OCI-LY7 (cell line): ENCODE measurements at regions not wholly inside any gene's neighbourhood (a gene's known extent, or its start where the extent isn't known, plus 50 kb on each side); places are given as distances from the start of the nearest gene placed in this dataset.

Experiments used
- EZH2phosphoT487 ChIP-seq: fragments of 200-600 bp; sonication (generic); IDR thresholded peaks from 2 replicates; pipeline ENCODE4 v1.6.1; 2018; ENCODE audit warnings: low read depth, borderline replicate concordance, mild to moderate bottlenecking, mixed run types, antibody characterized with exemption, low read length, moderate library complexity, mixed read lengths
- TF ChIP-seq, protein P1 (sequence below): fragments of 200-600 bp; sonication (generic); conservative IDR thresholded peaks from 2 replicates; pipeline ENCODE4 v1.5.1; 2014; ENCODE audit warnings: mild to moderate bottlenecking, antibody characterized with exemption, low read length, moderate library complexity, mixed read lengths

GRCh38 chr17:5662409-5663085 is 78.2 kb upstream of the NLRP1 start:
- TF ChIP-seq, protein P1, sequence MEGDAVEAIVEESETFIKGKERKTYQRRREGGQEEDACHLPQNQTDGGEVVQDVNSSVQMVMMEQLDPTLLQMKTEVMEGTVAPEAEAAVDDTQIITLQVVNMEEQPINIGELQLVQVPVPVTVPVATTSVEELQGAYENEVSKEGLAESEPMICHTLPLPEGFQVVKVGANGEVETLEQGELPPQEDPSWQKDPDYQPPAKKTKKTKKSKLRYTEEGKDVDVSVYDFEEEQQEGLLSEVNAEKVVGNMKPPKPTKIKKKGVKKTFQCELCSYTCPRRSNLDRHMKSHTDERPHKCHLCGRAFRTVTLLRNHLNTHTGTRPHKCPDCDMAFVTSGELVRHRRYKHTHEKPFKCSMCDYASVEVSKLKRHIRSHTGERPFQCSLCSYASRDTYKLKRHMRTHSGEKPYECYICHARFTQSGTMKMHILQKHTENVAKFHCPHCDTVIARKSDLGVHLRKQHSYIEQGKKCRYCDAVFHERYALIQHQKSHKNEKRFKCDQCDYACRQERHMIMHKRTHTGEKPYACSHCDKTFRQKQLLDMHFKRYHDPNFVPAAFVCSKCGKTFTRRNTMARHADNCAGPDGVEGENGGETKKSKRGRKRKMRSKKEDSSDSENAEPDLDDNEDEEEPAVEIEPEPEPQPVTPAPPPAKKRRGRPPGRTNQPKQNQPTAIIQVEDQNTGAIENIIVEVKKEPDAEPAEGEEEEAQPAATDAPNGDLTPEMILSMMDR: no peak
- no peak for TF ChIP-seq EZH2phosphoT487
